Stimulated activated CD4-positive, alpha-beta T cell treated with anti-CD3 and anti-CD28 coated beads, Interleukin-4, amount 100 ng/mL, for 1 hour (primary cell): ENCODE measurements at regions not wholly inside any gene's neighbourhood (a gene's known extent, or its start where the extent isn't known, plus 50 kb on each side); places are given as distances from the start of the nearest gene placed in this dataset.
"Not testable (repeated sequence)": the region's sequence is repeated elsewhere in the genome, so short reads cannot be mapped to it uniquely, and the experiment has no call there.

ENCODE experiments used
- DNase-seq: peaks from one replicate; pipeline ENCODE4 v3.0.0-alpha.2; 2020

DNA sequence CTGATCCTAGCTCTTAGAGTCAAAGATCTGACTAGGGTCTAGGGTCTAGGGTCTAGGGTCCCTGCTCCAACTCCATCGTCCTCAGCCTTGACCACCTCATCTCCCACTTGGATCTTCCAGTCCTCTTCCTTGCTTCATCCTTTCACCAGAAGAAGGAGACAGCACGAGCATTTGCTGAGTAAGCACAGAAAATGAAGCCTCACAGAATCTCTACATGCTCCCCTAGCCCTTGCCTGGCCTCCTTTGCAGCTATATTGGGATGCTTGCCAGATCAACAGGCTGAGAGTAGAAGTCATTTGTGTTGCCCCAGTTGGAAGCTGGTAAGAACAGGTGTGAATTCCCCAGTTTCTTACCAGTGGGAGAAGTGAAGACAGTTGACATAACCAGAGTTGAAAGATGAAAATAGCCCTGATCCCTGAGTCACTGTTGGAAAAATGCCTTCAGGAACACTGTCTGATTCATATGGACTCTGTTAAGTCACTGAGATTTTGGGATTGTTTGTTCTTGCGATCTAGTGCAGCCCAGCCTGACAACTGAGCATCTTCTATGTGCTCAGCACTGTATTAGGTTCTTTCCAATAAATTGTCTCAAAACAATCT lies 552.5 kb downstream of the INSC start:
- no peak for DNase-seq

DNA sequence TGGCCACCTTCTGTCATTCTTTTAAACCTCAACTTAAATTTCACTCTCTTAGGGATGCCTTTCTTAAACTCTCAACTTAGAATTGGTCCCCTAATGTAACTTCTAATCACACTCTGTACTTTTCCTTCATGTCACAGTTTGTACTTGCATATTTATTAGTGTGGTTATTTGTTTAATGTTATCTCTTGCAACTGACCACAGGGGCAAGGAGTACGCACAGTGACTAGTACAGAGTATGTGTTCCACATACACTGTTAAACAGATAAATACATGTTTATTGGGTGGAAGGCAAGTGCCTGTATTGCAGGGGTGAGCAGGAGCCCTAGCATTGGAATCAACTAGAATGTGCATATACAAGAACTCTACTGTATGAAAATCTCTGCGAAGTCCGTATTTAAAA lies 554.0 kb downstream of the INSC start:
- DNase-seq = no peak

DNA sequence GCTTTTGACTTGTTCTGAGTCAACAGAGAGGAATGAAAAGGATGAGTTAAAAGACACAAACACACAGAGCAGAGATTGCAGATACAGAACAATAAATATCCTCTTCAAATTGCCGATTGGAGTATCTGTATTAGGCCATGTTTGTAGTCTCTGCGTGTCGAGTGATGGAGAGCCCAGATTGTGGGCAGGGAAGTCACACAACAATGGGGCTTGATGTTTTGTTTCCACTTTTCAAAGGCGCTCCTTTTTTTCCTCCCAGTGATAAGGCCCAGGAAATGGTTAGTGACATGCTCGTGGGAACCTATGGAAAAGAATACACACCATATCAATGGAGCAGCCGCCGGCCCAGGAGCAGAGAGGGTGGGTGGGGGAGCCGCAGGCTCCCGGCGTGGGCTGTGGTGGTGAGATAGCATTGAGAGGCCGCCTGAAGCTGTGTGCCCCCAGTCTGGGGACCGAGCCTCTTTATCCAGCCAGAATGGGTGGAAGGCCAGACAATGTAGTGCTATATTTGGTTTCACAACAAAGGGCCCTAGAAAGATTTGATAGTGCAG lies 555.9 kb downstream of the INSC start:
- no peak for DNase-seq

DNA sequence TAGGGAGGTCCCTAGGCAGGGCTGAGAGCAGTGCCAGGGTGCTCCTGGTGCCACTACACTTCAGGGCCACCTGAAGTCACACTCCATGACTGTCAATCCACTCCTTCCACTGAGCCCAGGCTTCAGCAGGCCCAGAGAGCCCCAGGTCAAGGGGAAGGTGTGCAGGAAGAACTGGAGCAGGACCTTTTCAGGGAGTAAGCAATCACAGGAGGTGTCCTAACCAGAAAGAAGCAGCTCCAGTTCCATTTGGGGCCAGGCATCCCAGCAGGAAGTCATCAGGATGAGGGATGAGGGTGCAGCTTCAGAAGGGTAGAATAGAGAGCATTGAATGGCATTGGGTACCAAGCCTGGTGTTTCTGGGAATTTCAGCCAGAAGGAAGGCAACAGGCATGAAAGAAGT lies 556.5 kb downstream of the INSC start:
- DNase-seq = no peak

DNA sequence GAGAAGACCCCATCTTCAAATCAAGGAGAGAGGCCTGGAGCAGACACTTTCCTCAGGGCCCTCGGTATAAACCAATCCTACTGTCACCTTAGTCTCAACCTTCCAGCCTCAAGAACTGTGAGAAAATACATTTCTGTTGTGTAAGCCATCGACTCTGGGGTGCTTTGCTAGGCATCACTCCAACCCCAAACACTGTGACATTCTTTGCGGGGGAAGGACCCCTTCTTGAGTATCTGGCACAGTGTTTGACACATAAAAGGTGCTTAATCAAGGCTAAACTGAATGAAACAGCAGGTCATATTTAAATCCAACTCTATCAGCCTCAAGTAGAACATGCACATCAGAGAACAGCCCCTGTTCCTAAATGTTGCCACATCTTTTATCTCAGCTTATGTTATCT lies 558.1 kb downstream of the INSC start:
- DNase-seq = no peak

DNA sequence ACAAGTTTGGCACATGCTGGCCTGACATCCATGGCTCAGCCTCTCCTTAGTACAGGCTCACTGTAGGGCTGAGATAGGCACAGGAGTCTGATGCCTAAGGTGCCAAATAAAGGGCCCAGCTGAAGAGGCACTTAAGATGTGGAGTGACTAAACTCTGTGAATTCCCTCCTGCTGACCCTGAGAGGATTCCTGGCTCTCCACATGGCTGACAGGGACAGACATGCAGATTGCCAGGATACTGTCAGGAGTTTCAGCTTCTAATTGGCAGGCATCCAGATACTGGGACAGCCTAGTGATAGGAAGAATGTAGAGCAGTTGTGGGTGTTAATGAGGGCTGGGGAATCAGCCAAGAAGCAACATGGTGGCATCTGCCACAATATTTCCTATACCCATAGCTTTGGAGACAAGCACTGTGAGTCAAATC lies 558.7 kb downstream of the INSC start:
- no peak for DNase-seq

DNA sequence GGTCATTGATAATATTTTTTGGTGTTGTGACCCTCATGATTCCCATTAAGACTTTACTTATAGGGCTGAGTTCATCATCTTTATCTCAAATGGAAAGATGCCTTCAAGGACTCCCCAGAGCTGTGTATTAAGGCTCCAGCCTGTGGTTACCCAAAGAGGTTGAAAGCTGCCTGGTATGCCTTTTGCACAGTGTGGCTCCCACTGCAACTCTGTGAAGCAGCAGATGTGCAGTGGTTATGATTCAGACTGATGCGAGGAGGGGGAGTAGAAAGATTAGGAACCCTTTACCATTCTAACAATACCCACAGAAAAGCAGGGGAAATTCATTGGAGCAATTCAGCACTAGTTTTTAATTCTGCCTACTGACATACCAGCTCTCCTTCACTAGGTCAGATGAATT lies 560.0 kb downstream of the INSC start:
- DNase-seq = no peak

DNA sequence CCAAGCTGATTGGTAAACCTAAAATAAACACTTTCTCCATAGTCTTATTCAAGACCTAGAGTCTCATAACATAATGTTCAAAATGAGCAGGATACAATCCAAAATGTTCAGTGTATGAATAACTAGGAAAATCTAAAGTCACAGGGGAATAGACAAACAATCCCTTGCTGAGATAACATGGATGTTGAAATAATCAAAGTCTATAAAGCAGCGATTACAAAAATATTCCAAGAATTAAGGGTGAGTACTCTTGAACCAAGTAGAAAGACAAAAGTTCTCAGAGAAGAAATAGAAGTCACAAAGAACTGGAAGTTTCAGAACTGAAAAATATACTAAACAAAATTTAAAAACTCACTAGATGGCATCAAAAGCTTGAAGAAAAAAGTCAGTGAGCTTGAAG lies 561.0 kb downstream of the INSC start:
- DNase-seq = no peak

DNA sequence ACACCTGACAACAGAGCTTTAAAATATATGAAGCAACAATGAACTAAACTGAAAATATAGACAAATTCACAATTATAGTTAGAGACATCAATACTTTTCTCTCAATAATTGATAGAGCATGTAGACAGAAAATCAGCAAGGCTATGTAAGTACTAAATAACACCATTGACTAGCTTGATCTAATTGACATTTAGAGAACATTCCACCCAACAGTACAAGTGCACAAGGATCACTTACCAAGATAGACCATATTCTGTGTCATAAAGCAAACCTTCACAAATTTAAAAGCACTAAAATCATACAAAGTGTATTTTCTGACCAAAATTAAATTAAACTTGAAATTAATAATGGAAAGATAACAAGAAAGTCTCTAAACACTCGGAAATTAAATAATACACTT lies 562.5 kb downstream of the INSC start:
- DNase-seq = no peak

DNA sequence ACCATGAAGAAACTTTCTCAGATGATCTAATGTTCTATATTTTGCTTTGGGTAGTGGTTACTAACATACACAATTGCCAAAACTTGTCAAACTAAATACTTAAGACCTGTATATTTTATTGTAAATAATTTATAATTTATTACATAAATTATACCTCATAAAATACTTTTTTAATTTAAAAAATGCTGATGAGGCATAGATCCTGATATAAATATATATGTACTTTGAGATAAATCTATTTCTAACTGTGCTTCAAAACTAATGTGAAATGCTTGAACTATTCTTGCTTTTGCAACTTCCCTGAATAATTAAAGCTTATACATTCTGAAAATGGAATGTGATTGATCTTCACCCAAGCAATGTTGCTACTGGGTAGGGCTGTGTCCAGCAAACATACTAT lies 568.8 kb downstream of the INSC start:
- DNase-seq = no peak

DNA sequence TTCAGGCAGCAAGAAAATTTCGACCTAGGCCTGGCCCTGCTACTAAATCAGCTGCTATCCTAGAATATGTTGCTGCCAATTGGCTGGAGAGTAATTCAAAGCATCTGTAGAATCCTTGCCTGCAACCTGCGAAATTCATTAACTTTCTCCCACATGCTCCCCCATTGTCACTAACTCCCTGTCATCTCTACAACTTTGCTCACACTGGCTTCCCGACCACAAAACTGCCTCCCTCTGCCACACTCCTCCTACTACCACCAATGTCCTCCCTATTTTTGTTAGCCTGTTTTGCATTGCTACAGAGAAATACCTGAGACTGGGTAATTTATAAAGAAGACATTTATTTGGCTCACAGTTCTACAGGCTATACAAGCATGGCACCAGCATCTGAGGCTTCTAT lies 570.6 kb downstream of the INSC start:
- no peak for DNase-seq

DNA sequence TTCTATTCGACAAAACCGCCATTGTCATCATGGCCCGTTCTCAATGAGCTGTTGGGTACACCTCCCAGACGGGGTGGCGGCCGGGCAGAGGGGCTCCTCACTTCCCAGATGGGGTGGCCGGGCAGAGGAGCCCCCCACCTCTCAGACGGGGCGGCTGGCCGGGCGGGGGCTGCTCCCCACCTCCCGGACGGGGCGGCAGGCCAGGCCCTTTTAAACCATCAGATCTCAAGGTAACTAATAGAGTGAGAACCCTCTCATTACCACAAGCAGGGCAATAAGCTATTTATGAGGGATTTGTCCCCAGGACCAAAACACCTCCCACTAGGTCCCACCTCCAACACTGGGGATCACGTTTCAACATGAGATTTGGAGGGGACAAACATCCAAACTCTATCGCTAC lies 571.5 kb downstream of the INSC start:
- not testable (repeated sequence) for DNase-seq

DNA sequence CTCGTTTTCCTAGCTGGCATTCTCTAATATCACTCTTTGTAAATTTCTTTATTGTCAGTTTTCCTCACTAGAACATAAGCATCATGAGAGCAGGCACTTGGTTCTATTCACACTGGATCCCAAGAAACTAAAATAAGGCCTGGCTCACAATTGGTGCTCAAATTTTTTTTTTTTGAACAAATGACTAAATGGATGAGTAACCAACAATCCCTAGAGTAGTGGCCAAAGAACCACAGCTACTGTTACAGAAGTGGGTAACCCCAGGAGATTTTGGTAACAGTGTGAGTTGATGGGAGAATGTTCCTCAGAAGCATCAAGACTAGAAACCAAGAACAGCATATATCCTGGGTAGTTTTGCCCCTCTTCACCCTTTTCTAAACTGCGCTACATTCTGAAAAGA lies 572.6 kb downstream of the INSC start:
- no peak for DNase-seq

DNA sequence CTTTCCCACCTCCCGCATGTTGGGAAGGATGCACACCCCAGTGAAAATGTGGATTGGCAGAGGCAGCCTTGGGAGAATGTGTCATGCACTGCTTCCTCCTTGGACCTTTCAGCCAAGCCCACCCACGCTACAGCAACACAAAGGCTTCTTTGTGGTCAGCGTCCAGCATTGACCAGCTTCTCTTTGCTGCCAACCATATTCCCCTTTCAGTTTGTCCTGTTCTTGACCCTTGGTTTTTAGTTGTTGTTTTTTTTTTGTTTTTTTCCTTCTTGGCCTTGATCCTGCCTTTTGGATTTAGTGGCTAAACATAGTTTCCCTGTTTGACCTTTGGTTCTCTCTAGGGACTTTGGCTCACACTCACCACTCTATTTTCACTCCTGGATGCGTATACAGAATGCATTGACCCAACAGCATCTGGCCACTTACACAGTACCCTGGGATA lies 573.6 kb downstream of the INSC start:
- no peak for DNase-seq

DNA sequence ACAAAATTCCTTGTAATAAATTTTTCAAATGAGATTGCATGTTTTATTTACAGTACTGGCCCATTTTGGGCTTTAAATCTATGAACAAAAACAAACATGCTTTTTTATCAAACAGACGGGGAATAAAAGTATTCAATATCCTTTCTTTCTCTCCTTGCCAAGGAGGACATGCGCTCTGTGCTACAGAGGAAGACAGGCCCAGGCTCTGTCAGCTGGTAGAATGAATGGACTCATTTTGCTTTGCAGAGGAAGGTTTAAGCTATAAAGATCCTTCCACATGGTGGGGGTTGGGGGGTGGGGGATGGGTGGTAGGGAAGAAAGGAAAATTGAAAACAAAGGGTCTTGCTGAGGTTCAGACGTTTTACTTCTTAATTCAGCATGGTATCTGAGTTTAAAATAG lies 575.6 kb downstream of the INSC start:
- no peak for DNase-seq

DNA sequence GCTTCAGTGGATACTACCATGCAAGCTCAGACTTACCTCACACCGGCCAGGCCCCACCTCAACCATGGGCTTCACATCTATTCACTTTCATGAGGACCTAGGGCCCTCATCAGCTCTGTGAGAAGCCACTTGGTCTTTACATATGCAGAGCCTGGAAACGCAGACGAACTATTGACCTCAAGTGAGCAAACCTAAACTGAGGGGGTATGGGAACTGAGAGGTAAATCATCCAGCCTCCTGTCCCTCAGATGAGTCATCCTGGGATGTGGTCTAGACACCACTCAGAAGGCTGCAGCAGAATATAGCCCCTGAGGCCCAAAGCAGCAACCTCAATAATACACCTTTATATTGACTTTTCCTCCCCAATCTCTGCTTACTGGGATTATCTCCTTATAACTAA lies 578.0 kb downstream of the INSC start:
- no peak for DNase-seq

DNA sequence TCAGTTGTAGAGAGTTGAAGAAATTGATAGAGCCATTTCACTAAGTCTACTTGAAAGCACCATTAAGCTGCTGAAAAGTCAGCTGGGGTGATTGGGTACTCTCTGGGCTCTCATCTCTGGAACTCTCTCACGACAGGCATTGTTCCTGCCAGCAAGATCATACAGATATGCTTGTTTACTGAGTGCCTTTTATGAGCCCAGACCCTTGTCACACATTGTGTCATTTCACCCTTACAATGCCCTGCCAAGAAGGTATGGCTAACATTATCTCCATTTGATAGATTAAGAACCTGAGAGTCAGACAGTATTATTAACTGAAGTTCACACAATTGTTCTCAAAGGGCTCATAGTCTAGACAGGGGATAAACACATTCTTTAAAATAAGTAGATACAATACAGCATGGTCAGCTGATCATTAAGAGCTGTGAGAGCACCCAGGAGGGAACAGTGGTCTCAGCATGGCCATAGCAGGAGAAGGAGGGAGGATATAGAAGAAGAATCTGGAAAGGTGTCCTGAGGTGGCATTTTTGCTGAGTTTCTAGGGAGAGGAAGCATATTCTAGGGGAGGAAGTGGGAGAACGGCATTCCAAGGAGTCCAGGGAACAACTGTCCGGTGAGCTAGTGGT lies 580.5 kb downstream of the INSC start:
- no peak for DNase-seq

DNA sequence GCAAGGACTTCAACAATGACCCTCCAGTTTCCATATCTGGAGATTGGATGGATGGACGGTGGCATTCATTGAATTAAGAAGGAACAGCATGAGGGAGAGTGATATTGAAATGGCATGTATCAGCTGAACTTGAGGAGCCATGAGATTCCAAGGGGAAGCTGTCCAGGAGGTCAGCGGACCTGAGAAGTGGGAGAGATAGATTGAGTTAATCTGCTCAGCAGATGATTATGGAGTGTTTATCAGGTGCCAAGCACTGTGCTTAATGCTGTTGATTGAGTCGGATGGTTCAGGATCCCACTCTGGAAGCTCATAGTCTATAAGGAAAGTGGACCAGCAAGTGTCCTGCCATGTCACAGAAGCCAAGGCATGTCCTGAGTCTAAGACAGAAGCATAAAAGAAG lies 581.3 kb downstream of the INSC start:
- DNase-seq = no peak

DNA sequence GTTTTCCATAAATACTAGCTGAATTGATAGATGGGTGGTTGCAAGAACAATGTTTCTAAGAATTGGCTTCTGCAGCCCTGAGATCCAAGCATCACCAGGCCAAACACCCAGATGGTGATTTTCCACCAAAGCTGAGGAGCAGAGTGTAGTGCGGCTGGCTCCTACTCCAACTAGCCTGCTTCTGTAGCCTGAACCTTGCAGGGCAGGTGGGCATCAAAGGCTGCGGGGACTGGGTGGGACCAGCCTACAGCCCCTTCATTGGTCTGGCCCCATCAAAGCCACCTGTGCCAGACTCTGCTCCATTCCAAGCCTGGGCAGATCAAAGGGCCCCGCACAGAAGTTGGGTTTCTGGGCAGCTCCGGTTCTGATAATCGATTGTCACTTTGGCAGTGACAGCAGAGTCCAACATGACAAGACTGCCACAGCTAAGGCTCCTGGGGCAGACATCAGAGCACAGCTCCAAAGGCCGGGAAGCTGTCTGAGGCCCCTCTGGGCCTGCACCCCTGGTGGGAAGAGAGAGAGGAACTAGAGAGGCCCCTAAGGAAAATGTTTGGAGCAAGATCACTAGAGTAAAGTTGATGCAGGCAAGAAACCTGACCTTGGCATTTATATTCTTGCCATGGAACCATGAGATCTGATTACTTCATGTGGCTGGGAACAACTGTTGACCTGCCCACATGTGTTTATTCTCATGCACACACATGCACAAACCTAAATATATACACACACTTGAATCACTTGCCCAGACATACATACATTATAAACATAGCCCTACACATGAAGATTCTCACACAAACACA lies 582.9 kb downstream of the INSC start:
- DNase-seq = no peak

DNA sequence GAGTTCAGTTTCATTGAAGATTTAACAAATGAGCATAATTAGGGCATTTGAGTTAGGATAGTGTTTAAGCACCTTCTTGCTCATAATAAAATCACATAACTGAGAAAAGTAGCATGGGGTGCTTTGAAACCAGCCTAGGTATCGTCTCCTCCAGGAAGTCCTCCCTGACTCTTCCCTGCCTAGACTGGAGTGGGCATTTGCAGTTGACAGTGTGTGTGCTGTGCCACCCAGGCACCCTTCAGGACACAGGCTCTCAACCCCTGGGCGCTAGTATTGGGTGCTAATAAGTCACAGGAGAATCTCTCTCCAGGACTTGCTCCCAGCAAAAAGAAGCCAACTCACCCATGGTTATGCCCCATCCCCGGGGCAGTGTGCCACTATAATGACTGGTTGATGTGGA lies 584.1 kb downstream of the INSC start:
- DNase-seq = no peak

DNA sequence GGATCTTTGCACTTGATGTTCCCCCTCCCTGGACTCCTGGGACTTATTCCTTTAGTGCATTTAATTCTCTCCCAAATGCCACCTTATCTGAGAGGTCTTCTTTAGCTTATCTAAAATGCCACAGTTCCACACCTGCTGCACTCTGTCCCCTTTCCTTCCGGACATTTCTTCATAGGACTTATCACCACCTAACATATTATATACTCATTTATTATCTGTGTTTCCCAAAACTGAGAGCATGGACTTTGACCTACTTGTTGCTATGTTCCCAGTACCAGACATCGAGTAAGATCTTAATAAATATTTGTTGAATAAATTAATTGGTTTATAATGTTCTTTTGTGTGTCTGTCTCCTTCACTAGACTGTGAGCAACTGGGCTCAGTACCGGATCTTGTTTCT lies 585.3 kb downstream of the INSC start:
- no peak for DNase-seq

DNA sequence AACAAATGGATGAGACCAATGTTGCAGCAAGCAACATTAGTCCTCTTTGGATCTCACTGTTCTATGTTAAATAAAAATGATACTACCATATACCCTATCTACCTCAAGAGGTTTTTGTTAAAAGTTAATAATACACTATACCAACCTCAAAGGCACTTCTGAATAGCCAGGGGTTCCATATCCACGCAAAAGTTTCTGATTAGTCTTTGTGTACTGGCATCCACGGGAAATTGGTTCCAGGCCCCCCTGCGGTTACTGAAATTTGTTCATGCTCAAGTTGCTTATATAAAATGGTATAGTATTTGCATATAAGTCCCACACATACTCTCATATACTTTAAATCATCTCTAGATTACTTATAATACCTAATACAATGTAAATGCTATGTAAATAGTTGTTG lies 585.7 kb downstream of the INSC start:
- DNase-seq = no peak

DNA sequence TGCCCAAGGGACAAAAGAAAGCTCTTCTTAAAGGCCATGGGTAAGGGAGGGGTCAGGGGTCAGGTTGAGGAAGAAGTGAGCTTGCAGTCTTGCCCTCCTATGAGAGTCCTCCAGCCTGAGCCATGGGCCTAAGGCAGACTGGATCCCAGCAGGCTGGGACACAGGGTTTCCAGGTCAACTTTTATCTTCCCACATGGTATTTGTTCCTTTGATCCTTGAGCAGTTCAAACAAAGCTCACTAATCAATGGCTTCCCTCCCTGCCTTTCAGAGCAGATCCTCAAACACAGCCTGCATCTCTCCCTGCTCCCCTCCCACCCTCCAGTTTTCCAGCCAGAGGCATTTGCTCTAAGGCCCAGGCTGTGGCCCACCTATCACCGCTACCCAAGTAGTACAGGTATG lies 589.3 kb downstream of the INSC start:
- DNase-seq = no peak

DNA sequence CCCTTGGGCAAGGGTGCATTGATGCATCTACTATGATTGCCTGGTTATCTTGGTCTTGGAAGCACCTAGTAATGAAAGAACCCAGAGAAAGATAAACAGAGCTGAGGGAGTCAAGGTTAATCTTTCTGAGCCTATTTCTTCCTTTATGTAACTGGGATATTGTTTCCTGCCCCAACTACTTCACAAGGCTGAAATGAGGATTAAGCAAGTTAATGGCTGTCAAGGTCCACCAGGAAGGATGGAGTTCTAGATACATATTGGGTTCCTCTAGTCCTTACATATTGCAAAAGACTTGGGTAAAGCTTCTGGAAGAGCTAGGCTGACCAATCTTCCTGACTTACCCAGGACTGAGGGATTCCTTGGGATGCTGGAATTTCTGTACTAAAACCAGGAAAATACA lies 589.8 kb downstream of the INSC start:
- no peak for DNase-seq
